ENCODE measurements at regions not wholly inside any gene's neighbourhood (a gene's known extent, or its start where the extent isn't known, plus 50 kb on each side); places are given as distances from the start of the nearest gene placed in this dataset.
"Not testable (repeated sequence)": the region's sequence is repeated elsewhere in the genome, so short reads cannot be mapped to it uniquely, and the experiment has no call there.

DNA sequence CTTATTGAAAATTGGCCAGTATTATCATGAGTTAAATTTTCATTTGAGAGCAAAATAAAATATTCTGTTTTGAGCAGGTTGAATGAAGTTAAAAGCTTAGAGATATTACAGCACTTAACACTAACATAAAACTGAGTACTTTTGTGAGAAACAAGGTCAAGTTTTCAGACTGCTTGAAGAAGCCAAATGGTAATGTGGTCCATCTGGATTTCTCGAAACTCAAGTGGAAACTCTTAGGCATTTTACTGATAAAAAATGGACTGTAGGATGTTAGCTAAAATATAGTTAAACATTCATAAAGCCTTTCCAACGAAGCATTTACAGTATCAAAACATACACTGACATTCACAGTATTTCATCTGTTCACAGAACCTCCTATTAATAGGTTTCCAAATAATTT is 528.1 kb upstream of the SEMA3D start:
- no peak for DNase-seq (ENCODE audit: low spot score)

DNA sequence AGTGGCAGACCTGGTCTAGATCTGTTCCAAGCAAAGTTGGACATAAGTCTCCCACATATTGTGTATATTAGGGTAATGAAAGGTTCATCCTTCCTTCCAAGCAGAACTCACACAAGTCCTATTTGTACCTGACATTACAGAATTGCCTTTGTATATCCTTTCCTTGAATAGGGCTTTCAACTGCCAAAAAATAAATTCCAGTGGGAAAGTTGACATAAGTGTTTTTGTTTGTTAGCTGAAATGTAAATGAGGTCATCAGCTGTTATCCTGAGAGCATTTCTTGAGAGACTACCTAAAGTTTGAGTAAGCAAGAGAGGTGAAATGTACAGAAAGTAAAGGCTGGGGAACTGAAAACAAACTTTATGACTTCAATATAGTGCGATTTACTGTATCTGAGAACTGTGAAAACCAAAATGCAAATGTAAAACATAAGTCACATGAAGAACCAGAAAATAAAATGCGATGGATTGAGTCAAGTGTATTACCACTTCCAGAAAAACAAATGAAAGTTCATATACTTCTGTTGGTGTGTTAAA is 527.3 kb upstream of the SEMA3D start:
- no peak for DNase-seq (ENCODE audit: low spot score)

DNA sequence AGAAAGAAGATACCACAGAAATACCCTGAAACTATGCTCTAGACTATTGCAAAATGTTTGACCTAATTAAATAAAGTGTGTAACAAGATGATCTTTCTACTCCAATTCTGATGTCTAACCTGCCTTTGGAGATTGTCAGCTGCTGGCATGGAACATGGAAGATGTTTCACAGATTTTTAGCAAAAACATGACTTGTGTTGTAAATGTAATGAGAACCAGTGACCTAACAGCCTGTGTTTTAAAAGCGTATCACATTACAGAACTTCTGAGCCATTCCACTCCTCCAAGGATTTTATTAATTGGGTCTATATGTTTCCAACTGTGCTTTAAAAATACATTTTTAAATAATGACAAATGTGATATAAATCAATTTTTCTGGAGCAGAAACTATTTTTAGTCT is 526.3 kb upstream of the SEMA3D start:
- no peak for DNase-seq (ENCODE audit: low spot score)

DNA sequence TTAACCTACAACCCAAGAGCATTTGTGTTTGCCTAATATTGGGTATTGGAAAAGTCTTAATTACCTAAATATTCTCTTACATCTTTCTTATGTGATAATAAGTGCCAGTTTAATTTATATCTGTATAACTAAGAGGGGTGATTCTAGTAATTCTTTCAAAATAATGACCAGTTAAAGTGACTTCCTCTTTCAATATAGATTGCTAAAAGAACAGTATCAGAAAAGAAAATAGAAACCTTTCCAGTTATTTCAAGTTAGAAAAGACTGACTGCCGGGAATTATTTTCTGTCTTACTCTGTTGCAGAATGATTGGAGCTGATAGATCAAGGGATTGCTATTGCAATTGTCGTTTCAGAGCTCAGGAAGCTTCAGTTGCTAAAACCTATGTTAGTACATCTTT is 525.0 kb upstream of the SEMA3D start:
- no peak for DNase-seq (ENCODE audit: low spot score)

DNA sequence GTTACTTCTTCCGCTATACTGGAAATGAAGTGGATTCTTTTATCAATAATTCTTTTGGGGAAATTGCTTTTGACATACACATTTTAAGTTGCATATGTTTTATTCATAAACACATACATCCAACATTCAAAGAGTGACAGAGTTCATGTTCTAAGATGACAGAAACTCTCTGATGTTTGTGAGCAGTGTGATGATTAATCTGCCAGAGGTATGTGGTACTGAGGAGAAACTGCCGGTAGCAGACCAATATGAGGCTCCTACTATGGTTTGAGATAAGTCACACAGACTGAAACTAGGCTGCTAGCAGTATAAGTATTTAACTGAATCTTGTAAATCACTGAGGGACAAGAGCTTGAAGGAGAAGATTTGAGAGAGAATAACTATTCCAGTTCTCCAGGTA is 524.1 kb upstream of the SEMA3D start:
- no peak for DNase-seq (ENCODE audit: low spot score)

DNA sequence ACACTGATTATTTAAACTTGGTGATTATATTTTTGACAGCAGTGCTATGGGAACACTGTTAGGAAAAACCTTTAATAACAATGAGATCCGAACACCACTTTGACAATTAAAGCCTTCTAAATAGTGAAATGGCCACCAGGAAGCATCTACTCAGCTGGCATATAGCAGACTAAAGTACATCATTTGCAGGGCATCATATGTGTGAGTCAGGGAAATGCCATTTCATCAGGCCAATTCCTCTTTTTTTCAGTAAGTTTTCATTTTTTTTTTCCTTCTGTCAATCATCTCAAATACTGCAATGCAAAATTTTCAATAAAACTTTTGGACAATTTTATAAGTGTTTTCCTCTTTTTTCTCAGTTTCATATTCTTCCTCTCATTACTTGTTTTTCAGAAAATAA is 521.4 kb upstream of the SEMA3D start:
- no peak for DNase-seq (ENCODE audit: low spot score)

DNA sequence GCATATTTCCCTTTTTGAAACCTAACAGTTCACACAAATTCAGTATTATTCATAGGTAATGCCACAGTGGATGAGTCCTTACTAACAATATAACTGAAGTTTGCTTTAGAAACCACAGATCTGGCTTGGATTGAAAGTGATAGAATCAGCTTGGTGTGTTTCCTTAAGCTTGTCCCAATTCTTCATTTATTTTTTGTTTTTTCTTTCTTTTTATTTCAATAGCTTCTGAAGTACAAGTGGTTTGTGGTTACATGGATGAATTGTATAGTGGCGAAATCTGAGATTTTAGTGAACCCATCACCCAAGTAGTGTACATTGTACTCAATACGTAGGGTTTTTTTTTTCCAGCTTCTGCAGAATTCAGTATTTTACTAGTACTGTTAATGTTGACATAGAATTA is 518.2 kb upstream of the SEMA3D start:
- DNase-seq (ENCODE audit: low spot score), result no peak

DNA sequence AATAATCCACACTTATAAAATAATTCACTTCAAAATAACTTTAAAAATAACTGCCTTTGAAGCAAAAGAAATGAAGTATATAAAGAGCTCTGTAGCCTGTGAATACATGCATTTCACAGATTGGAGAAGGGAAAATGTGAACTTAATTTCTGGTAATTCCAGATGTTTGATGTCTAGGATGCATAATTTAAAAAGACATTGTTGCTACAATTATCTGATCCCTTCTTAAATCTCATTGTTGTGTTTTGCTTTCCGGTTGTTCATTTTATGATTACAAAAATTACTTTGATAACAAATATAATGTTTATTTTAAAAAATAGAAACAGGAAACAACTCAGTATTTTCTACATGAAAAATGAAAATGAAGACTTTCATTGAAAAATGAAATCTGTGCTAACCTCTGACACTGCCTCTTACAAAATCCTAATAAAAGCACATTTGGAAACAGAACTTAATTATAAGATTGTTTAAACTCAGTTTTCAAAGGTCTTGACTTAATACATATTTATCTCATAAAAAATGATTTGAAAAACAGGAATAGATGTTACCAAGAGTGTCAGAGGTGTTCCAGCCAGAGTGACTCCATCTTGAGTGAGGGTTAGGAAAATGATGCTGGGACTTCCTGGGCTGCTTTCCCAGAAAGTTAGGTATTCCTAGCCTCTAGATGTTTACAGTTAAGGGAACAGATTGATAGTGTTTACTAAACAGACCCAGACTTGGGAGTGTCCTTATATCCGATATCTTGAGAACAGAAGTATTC is 516.6 kb upstream of the SEMA3D start:
- DNase-seq (ENCODE audit: low spot score), result no peak

DNA sequence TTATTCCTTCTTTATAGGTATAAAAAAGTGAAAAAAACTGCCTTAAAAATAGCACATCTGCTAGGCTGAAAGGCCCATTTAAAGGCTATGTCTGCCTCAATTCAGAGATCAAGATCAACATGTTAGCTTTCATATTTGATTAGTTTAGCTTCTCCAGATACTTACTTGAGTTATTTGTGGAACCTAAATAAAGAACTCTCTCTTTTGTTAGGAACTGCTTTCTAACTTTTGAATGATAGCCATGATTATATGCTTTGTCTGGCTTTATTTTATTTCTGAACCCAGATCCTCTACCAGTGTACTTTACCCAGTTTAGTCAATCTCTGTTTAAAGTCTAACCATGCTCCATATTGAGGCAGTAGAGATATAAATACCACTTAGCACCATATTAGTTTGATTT is 515.5 kb upstream of the SEMA3D start:
- DNase-seq (ENCODE audit: low spot score), result no peak

DNA sequence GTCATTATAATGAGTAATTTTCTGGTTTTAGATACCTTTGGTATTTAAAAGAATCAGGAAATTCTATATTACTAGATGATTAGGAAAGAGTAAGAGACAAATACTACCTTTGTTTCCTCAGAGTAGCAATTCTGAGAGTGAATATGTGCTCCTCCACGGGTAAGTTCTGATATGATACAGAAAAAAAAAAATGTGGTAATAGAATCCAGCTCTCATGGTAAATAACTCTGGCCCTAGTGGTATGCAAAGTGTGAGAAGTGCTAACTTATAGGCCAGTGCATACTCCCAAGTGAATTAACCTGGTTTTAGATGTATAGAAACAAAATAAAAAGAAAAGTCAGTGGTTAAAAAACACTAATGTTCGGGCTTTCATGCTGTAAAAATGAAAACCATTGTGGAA is 512.6 kb upstream of the SEMA3D start:
- no peak for DNase-seq (ENCODE audit: low spot score)

DNA sequence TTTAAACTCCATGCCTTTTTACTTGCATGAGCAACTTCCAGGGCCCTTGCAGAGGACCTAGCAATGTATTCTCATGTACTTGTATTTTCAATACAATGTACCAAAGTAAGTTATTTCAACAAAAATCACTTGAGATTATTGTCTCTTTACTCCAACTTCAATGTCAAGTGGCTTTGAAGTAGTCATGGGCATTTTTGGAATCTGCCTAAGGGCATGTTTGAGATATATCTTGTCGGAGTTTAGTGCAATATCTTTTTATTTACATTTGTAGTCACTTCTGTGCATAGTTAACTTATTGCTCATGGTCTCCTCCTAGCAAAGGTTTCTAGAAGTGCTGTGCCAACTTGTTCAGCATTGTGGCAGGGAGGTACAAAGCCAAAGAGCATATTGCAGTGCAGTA is 508.7 kb upstream of the SEMA3D start:
- DNase-seq (ENCODE audit: low spot score), result no peak

DNA sequence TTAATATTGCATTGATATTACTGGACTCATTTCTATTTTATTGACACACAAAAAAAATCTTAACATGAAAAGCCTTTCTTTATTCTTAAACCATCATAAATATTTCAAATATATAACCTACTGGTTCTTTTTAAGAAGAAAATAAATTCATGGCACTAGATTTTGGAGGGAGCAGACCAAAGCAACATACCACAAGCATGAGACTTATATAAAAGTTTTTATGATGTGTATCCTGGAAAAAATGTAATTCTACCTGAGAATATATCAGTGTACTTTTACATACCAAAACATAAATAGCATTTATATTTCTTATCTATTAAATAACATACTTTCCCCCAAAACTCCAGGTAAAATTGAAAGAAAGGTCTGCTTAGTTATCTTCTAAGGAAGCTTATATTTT is 508.2 kb upstream of the SEMA3D start:
- no peak for DNase-seq (ENCODE audit: low spot score)

DNA sequence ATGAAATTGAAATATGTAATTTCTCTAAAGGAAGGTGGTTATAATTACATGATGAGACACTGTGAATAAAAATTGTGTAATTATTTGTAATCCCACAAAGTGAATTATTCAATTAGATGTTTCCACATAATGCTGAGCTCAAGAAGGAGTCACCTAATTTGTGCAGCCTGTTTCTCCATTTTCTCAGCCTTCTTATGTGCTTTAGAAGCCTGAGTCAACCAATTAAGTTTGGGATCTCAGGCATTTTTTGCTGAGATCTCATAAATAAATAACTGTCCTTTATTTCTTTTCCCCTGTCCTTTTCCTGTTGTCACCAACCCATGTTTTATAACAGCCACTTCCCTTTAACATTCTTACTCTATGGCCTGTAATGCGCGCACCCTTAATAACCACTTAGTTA is 506.5 kb upstream of the SEMA3D start:
- no peak for DNase-seq (ENCODE audit: low spot score)

DNA sequence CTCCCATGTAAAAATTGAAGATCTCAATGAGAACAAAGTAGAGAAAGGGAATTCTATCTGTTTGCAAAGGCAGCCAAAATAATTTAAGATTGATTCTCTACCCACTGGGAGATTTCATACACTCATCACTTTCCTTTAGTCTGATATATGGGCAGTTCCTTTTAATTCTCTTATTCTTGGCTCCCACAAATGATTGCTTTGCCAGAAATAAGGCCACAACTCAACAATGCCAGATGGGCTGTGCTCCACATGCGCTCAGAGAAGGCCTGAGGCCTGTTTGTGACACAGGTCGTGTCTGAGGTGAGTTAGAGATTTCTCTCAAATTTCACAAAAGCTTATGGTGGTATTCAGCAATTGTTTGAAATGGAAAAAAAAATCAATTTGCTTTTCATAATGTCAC is 501.9 kb upstream of the SEMA3D start:
- no peak for DNase-seq (ENCODE audit: low spot score)

DNA sequence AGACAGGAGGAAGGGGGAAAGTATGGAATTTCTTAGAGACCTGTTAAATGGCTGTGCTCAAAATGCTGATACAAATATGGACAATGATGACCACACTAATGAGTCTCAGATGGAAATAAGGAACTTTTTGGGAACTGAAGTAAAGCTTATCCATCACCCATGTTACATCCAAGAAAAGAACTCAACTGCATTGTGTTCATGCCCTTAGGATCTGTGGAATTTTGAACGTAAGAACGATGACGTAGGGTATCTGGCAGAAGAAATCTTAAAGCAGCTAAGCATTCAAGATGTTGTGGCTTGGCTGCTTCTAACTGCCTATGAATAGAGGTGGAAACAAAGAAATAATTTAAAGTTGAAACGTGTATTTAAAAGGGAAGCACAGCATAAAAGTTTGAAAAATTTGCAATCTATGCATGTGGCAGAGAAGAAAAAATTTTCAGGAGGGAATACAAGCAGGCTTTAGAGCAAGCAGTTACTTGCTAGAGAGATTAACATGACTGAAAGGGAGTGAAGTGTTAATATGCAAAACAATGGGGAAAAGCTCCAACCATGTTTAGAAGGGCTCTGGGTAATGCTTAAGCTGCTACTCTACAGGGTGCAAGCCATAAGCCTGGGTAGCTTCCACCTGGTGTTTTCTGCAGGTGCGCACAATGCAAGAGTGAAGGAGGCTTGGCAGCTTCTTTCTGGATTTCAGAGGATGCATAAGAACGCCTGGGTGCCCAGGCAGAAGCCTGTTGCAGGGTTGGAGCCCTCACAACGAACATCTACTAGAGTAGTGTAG is 499.7 kb upstream of the SEMA3D start:
- no peak for DNase-seq (ENCODE audit: low spot score)

DNA sequence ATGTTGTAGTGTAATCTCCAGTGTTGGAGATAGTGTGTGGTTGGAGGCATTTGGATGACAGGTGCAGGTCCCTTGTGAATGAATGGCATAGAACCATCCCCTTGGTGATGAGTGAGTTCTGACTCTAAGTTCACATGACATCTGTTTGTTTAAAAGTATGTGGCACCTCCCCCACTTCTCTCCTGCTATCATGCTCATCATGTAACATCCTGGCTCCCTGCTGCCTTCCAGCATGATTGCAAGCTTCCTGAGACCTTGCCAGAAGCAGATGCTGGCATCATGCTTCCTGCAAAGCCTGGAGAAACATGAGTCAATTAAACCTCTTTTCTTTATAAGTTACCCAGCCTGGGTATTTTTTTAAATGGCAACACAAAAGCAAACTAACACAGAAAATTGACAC is 499.0 kb upstream of the SEMA3D start:
- no peak for DNase-seq (ENCODE audit: low spot score)

DNA sequence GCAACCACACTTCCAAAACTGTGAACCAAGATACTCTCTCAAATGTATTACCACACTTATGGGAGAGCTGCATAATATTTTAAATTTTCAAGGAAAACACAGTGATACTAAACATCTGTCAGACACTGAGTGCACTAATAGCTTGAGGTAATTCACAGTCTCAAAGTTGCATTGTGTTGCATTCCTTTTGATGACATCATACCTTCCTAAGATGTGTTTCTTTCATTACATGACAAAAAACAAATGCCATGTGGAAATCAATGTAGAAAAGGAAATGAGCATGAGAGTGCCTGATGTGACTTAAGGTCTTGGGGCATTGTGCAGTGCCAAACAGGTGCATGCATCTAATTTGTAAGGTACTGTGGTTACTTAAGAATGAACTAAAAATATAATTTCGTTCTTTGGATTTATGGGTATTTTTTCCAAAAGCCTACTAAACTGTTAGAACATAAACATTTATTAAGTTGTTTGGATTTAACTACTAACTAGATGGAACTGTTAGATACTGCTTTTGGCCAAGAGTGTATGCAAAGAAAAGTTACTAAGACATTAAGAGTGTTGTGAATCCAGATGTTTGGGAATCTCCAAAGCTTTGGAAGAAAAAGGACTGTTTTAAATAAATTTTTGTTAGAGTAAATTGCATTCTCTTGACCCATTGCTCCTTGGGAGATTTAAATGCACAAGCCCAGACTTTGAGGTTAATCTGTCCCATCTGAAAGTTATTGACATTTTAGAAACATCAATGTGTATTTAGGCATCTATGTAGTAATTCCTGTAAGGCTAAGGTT is 496.2 kb upstream of the SEMA3D start:
- no peak for DNase-seq (ENCODE audit: low spot score)

DNA sequence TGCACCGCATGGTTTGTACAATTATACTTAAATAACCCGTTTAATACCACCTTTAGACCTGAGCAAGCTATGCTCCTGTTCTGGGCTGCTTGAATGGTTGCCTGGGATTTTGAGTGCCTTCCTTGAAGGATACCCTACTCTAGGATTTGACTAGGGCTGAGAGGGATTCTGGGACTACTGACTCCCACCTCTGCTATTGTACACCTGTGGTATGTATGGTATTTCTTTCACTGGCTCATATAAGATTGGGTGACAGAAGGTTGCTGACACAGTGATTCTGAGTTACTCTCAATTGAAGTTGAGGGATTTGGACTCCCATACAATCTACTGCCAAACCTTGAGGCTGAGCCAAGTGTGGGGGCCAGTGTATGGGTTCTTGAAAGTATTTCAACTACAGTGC is 494.4 kb upstream of the SEMA3D start:
- no peak for DNase-seq (ENCODE audit: low spot score)

DNA sequence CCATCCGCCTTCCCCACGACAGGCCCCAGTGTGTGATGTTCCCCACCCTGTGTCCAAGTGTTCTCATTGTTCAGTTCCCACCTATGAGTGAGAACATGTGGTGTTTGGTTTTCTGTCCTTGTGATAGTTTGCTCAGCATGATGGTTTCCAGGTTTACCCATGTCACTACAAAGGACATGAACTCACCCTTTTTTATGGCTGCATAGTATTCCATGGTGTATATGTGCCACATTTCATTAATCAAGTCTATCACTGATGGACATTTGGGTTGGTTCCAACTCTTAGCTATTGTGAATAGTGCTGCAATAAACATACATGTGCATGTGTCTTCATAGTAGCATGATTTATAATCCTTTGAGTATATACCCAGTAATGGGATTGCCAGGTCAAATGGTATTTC is 488.2 kb upstream of the SEMA3D start:
- DNase-seq (ENCODE audit: low spot score), result not testable (repeated sequence)

DNA sequence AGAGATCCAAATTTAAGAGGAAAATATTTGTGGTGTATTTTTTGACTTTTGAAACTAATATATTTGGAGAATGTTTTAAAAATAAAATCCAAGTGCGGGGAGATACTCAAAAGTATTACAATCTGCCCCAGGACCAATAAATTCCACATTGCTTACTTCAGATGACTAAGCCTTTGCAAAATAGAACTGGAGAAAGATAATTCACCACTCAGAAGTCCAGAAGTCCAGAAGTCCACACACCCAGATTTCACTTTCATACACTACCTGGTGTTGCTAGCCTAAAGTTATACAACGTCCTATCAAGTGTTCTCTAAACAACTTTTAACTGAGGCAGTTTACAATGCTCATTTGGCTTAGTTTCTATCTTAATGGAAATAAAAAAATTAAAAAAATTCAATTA is 487.0 kb upstream of the SEMA3D start:
- no peak for DNase-seq (ENCODE audit: low spot score)

DNA sequence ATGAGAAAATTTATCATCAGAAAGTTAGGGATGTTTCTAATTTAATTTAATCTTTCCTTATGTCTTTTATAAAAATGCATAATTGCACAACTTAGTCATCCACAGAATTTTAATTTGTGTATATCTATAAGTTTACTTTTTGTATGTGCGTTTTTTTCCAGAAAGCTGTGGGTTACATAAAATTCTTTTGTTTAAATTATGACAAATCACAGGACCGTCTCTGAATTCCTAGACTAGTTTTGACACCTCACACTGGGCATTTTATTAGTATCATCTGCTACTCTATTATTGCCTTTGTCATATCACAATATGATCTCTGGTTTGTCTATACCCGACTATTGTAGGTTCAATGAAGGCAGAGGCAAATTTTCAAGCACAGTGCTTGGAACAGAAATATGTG is 482.4 kb upstream of the SEMA3D start:
- DNase-seq (ENCODE audit: low spot score), result no peak

DNA sequence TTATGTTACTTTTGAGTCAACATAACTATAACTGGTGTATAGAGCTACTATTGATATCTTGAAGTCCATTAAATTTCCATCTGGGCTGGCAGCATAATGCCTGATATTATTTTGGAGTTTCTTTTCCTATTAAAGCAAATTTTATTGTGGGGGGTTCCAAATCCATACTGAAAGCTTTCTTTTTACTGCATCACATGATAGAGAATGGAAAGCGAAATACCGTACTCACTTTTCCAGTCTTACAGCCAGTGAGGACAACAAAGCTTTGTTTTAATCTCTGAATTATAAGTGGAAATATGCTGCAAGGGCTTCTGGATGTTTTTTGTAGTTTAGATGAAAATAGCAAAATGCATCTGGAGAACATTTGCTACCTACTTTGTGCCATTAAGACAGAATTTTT is 477.5 kb upstream of the SEMA3D start:
- DNase-seq (ENCODE audit: low spot score), result peak; percentile 7

DNA sequence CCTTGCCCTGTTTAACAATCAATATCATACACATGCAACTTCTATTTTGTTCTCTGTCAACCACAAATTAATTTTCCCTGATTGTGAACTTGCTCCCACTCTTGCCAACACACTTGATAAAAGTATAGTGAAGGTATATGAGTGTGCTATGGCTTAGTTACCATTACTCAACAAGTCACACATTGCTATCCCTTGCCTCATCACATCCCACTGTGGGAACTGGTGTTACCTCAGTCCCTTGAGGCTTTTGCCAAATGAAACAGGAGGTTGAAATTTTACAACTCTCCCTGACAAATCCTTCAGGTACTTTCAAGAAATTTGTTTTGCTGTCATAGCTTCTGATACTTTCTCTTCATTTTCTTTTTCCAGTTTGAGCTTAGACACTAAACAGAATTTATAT is 472.5 kb upstream of the SEMA3D start:
- DNase-seq (ENCODE audit: low spot score), result no peak

Measured in globus pallidus (tissue), 1 donor.